Activated B cell treated with CpG ODN at 0.5 μM for 24 hours (primary cell): ENCODE measurements at regions not wholly inside any gene's neighbourhood (a gene's known extent, or its start where the extent isn't known, plus 50 kb on each side); places are given as distances from the start of the nearest gene placed in this dataset.

Experiments used
- ATAC-seq: fragments of 200-7000 bp; cut with Tn5 transposase; one replicate; pipeline ENCODE4 v1.10.0; 2021; ENCODE audit warnings: low read depth, mild to moderate bottlenecking, moderate library complexity
- CTCF ChIA-PET: fragments of 350-600 bp; sonication (Branson Sonifier 250); formaldehyde crosslinking; loops from one replicate; lab custom pipeline; 2021; ENCODE audit warnings: antibody characterized with exemption; lab: Charles Lee
- POLR2A ChIA-PET: fragments of 350-600 bp; sonication (Branson Sonifier 250); formaldehyde crosslinking; loops from one replicate; lab custom pipeline; 2021; ENCODE audit warnings: antibody characterized with exemption; lab: Charles Lee
- DNase-seq: peaks from one replicate; pipeline ENCODE4 v3.0.0; 2022
- H3K27ac Mint-ChIP-seq: one replicate; pipeline ENCODE4 v1.8.0; 2020; ENCODE audit warnings: mixed read lengths
- H3K27me3 Mint-ChIP-seq: one replicate; pipeline ENCODE4 v1.8.0; 2021; ENCODE audit warnings: mixed read lengths
- H3K36me3 Mint-ChIP-seq: one replicate; pipeline ENCODE4 v1.8.0; 2021; ENCODE audit warnings: low read depth, mixed read lengths
- H3K4me1 Mint-ChIP-seq: one replicate; pipeline ENCODE4 v1.8.0; 2021; ENCODE audit warnings: mixed read lengths
- H3K4me3 Mint-ChIP-seq: one replicate; pipeline ENCODE4 v1.8.0; 2020; ENCODE audit warnings: mild to moderate bottlenecking, mixed read lengths
- H3K9me3 Mint-ChIP-seq: one replicate; pipeline ENCODE4 v1.8.0; 2020; ENCODE audit warnings: mixed read lengths
- intact Hi-C: fragments of 100-400 bp; cut with micrococcal nuclease; formaldehyde crosslinking; loops from one replicate; pipeline ENCODE4 v1.15.1; 2024
- TF ChIP-seq, protein P1 (sequence below): fragments of 200-600 bp; IDR thresholded peaks from one replicate; pipeline ENCODE4 v1.8.0; 2022; ENCODE audit warnings: antibody characterized with exemption, mild to moderate bottlenecking

DNA sequence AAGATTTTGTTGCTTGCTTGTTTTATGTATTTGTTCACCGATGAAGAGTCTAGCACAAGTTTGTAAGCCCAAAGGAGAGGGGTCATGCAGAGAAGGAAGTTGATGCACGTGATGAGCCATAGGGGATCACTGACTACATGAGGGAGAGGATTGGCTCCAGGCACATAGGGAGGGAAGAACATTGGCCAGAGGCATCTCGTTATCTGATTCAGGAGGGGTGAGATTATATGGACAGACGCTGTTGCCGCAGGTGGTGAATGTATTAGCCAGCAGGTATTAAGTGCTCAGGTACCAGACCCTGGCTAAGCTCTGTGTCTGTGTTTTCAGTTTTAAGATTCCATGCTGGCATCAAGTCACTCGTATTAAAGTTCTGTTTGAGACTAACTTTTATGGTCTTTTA is 91.8 kb upstream of the CHST9 start:
- Mint-ChIP-seq H3K9me3 (peaks cover 7% of the 10 kb centered on the region), H3K36me3 (no peaks in the 10 kb centered on the region), H3K27ac (no peak overlapping the region), H3K4me1 (no peaks in the 10 kb centered on the region), H3K4me3 (no peak overlapping the region), H3K27me3 (no peaks in the 10 kb centered on the region)
- intact Hi-C loops: no loop called here
- ChIA-PET CTCF (no interaction called here), POLR2A (no interaction called here)
- no peak for DNase-seq
- TF ChIP-seq, protein P1, sequence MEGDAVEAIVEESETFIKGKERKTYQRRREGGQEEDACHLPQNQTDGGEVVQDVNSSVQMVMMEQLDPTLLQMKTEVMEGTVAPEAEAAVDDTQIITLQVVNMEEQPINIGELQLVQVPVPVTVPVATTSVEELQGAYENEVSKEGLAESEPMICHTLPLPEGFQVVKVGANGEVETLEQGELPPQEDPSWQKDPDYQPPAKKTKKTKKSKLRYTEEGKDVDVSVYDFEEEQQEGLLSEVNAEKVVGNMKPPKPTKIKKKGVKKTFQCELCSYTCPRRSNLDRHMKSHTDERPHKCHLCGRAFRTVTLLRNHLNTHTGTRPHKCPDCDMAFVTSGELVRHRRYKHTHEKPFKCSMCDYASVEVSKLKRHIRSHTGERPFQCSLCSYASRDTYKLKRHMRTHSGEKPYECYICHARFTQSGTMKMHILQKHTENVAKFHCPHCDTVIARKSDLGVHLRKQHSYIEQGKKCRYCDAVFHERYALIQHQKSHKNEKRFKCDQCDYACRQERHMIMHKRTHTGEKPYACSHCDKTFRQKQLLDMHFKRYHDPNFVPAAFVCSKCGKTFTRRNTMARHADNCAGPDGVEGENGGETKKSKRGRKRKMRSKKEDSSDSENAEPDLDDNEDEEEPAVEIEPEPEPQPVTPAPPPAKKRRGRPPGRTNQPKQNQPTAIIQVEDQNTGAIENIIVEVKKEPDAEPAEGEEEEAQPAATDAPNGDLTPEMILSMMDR: no peak
- ATAC-seq: no peak

DNA sequence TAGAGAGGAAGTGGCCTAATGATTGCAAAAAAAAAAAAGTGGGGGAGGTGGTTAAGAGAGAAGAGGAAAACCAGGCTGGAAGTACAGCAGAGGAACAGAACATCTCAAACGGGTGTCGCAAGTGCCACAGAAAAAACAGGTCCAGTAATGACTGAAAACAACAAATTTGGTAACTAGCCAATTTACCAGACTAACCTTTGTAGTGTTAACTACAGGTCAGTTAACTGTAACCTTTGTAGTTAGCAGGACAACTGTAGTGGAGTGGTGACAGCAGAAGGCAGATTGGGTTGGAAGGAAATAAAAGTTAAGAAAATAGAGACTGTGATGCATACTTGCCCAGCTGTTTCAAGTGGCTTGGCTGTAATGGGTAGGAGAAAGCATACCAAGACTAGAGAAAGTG is 91.4 kb upstream of the CHST9 start:
- Mint-ChIP-seq H3K27me3 (no peaks in the 10 kb centered on the region), H3K9me3 (peaks cover 9% of the 10 kb centered on the region), H3K27ac (no peak overlapping the region), H3K4me3 (no peak overlapping the region), H3K4me1 (no peaks in the 10 kb centered on the region), H3K36me3 (no peaks in the 10 kb centered on the region)
- ChIA-PET CTCF (no interaction called here), POLR2A (no interaction called here)
- ATAC-seq (no peak), DNase-seq (no peak)
- TF ChIP-seq, protein P1: no peak
- intact Hi-C loops: no loop called here

DNA sequence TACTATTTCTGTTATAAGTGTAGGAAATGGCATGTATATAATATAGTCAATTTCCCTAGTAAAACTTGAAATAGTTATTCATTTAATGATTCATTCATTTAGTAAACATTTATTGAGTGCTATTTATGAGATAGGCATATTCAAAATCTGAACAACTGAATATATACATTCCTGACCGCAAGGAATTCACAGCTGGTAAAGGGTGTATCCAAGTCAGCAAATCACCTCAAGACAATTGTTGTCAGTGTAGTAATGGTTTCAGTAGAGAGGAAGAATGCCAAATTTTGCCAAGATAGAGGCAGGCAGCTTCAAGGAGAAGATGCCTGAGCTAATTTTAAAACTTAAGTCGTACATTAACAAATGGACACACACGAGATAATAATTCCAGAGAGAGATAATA is 89.8 kb upstream of the CHST9 start:
- ATAC-seq (no peak), DNase-seq (no peak)
- TF ChIP-seq, protein P1: no peak
- ChIA-PET POLR2A (no interaction called here), CTCF (no interaction called here)
- no peaks in the 10 kb centered on the region for H3K36me3 Mint-ChIP-seq
- no peaks in the 10 kb centered on the region for H3K4me1 Mint-ChIP-seq
- no peak overlapping the region for H3K27ac Mint-ChIP-seq
- no peak overlapping the region for H3K4me3 Mint-ChIP-seq
- H3K9me3 Mint-ChIP-seq: peaks cover 10% of the 10 kb centered on the region
- H3K27me3 Mint-ChIP-seq: no peaks in the 10 kb centered on the region
- intact Hi-C loops: no loop called here

DNA sequence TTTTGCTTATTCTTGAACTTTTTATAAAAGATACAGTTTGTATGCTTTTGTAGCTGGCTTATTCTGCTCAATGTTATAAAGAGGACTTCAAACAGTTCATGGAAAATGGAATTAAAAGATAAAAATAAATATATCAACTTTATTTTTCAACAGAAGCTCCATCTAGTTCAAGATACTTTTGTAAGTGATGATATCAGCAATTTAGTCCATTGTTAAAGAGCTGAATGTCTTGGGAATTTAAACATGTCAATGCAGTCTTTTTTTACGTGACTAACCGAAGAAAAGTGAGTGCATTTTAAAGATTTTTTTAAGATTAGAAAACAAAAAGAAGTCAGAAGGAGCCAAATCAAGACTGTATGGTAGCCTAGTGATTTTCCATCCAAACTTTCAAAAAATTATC is 85.4 kb upstream of the CHST9 start:
- no peak for ATAC-seq
- Mint-ChIP-seq H3K27ac (no peak overlapping the region), H3K4me1 (no peaks in the 10 kb centered on the region), H3K4me3 (no peak overlapping the region), H3K27me3 (no peaks in the 10 kb centered on the region), H3K36me3 (no peaks in the 10 kb centered on the region), H3K9me3 (peaks cover 4% of the 10 kb centered on the region)
- POLR2A ChIA-PET: no interaction called here
- CTCF ChIA-PET: no interaction called here
- intact Hi-C loops: no loop called here
- no peak for DNase-seq
- TF ChIP-seq, protein P1: no peak

DNA sequence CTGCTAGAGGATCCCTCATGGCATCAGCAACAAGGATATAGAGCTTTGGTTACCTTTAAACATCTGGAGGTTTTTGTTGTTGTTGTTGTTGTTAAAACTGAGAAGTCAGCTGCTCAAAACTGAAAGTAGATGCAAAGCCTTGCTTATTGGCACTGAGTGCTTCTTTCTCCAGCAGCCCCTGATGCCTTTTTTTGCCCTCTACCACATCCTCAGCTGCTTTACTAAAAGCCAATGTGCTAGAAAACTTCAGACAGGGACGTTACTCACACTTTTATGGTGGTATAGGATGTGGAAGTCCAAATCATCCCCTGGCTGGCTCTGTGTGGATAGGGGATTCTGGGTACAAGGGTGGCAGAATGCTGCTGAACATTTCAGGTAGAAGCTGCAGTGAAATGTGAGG is 78.3 kb upstream of the CHST9 start:
- H3K36me3 Mint-ChIP-seq: no peaks in the 10 kb centered on the region
- H3K27me3 Mint-ChIP-seq: no peaks in the 10 kb centered on the region
- ATAC-seq: no peak
- POLR2A ChIA-PET: no interaction called here
- CTCF ChIA-PET: no interaction called here
- H3K4me1 Mint-ChIP-seq: no peaks in the 10 kb centered on the region
- H3K9me3 Mint-ChIP-seq: peaks cover 5% of the 10 kb centered on the region
- intact Hi-C loops: no loop called here
- H3K4me3 Mint-ChIP-seq: no peak overlapping the region
- no peak overlapping the region for H3K27ac Mint-ChIP-seq
- DNase-seq: no peak
- TF ChIP-seq, protein P1: no peak
